ENCODE measurements at regions not wholly inside any gene's neighbourhood (a gene's known extent, or its start where the extent isn't known, plus 50 kb on each side); places are given as distances from the start of the nearest gene placed in this dataset.

DNA sequence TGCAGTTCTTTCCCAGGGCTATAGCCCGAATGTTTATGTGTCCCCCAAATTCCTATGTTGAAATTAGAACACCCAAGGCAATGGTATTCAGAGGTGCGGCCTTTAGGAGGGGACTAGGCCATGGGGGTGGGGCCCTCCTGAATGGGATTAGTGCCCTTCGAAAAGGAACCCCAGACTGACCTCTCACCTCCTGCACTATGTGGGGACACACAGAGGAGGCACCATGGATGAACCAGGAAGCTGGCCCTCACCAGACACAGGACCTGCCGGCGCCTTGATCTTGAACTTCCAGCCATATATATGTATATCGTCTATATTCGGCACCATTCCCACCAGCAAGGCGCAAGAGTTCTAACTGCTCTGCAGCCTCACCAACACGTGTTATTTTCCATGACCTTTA is 101.5 kb upstream of the BHLHE23 start:
- Histone ChIP-seq H3K4me1 (ENCODE audit: control insufficient read depth in 1 of 2, insufficient read depth in 2 of 2, low read depth in 1 of 2, low read length in 1 of 2) (no peaks in the 10 kb centered on the region), H3K9me3 (no peaks in the 10 kb centered on the region; the same call in 1 of the 2 replicates), H3K9me2 (no peaks in the 10 kb centered on the region), H3K36me3 (replicated peaks in 1 of 2; ENCODE audit: control insufficient read depth in 1 of 2, insufficient read depth in 2 of 2, low read length in 1 of 2) (no peaks in the 10 kb centered on the region), H3K27me3 (ENCODE audit: insufficient read depth) (no peaks in the 10 kb centered on the region), H3K4me3 (ENCODE audit: low read depth in 2 of 2, low read length in 1 of 2) (no peak overlapping the region), H3K79me2 (ENCODE audit: insufficient read depth) (no peaks in the 10 kb centered on the region), H3K27ac (ENCODE audit: low read depth in 2 of 2, low read length in 1 of 2) (no peak overlapping the region), H2AFZ (ENCODE audit: low read depth) (no peak overlapping the region), H3F3A (replicated peaks; ENCODE audit: insufficient read depth) (peaks cover 3% of the 10 kb centered on the region), H4K20me1 (ENCODE audit: insufficient read depth) (no peaks in the 10 kb centered on the region), H3K9ac (no peak overlapping the region), H3K4me2 (no peak overlapping the region)
- 60% methylated on average over 8 of the region's 9 CpGs for WGBS (ENCODE audit: low lambda C conversion rate)
- POLR2A ChIA-PET, result no interaction called here
- TF ChIP-seq MEF2A (IDR thresholded peaks at IDR 0.05; ENCODE audit: borderline replicate concordance, low read depth) (no peak), FOXM1 (IDR thresholded peaks at IDR 0.05; ENCODE audit: low read depth) (no peak), MAX (IDR thresholded peaks at IDR 0.05; ENCODE audit: low read depth) (no peak), NRF1 (IDR thresholded peaks at IDR 0.05; ENCODE audit: low read depth, low read length) (no peak)
- TF ChIP-seq, protein P1, sequence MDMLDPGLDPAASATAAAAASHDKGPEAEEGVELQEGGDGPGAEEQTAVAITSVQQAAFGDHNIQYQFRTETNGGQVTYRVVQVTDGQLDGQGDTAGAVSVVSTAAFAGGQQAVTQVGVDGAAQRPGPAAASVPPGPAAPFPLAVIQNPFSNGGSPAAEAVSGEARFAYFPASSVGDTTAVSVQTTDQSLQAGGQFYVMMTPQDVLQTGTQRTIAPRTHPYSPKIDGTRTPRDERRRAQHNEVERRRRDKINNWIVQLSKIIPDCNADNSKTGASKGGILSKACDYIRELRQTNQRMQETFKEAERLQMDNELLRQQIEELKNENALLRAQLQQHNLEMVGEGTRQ (IDR thresholded peaks at IDR 0.05; ENCODE audit: borderline replicate concordance, low read depth, low read length), result no peak
- CTCF ChIA-PET, result no interaction called here
- no peak for DNase-seq

DNA sequence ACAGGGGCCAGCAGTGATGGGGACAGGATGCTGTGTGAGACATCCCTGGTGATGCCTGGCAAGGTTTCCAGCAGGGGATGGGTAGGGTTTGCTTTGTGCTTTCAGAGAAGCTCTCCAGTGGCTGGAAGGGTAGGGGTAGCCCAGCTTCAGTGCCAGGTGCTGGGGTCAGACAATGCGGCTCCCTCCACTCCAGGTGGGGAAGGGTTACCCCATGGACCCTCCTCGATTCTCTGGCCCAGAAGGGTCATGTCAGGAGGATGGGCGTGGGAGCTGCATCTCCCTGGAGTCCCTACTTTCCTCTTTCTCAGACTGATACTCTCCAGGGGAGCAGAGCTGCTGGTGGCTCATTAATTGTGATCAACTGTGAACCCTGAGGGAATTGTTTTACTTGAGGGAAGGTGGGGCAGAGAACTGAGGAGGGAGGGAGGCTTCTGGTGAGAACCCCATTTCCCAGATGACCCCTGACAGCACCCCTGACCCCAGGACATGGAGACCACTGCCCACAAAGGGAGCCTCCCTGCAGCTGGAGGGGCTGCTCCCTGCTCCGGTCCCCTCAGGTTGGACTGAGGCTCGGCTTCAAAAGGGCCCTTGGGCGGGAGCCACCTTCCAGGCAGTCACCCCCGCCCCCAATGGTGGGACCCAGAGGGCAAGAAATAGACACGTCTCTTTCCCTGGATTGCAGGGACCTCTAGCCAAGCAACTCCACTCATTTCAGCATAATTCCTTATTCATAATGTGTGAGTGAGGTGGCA is 100.9 kb upstream of the BHLHE23 start:
- H3K79me2 ChIP-seq (ENCODE audit: insufficient read depth), result no peaks in the 10 kb centered on the region
- H2AFZ ChIP-seq (ENCODE audit: low read depth), result no peak overlapping the region
- H4K20me1 ChIP-seq (ENCODE audit: insufficient read depth), result no peaks in the 10 kb centered on the region
- no peak for TF ChIP-seq GATA2 (CRISPR knock-in tag; IDR thresholded peaks at IDR 0.05)
- no peak for TF ChIP-seq SIN3A (IDR thresholded peaks at IDR 0.05; ENCODE audit: borderline replicate concordance, low read depth, low read length)
- TF ChIP-seq, protein P2, sequence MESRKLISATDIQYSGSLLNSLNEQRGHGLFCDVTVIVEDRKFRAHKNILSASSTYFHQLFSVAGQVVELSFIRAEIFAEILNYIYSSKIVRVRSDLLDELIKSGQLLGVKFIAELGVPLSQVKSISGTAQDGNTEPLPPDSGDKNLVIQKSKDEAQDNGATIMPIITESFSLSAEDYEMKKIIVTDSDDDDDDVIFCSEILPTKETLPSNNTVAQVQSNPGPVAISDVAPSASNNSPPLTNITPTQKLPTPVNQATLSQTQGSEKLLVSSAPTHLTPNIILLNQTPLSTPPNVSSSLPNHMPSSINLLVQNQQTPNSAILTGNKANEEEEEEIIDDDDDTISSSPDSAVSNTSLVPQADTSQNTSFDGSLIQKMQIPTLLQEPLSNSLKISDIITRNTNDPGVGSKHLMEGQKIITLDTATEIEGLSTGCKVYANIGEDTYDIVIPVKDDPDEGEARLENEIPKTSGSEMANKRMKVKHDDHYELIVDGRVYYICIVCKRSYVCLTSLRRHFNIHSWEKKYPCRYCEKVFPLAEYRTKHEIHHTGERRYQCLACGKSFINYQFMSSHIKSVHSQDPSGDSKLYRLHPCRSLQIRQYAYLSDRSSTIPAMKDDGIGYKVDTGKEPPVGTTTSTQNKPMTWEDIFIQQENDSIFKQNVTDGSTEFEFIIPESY (IDR thresholded peaks at IDR 0.05; ENCODE audit: borderline replicate concordance, low read depth), result no peak
- no peak for TF ChIP-seq TCF12 (IDR thresholded peaks at IDR 0.05)
- TF ChIP-seq PBX3 (IDR thresholded peaks at IDR 0.05), result no peak
- TF ChIP-seq YY1 (IDR thresholded peaks at IDR 0.05; ENCODE audit: low read depth), result no peak
- no peak overlapping the region for H3K4me3 ChIP-seq (ENCODE audit: low read depth in 2 of 2, low read length in 1 of 2)
- H3K9ac ChIP-seq, result no peak overlapping the region
- no peak overlapping the region for H3K27ac ChIP-seq (ENCODE audit: low read depth in 2 of 2, low read length in 1 of 2)
- no peaks in the 10 kb centered on the region for H3K36me3 ChIP-seq (replicated peaks in 1 of 2; ENCODE audit: control insufficient read depth in 1 of 2, insufficient read depth in 2 of 2, low read length in 1 of 2)
- peaks cover 3% of the 10 kb centered on the region for H3F3A ChIP-seq (replicated peaks; ENCODE audit: insufficient read depth)
- ChIA-PET CTCF (no interaction called here), POLR2A (no interaction called here)
- H3K9me2 ChIP-seq, result no peaks in the 10 kb centered on the region
- DNase-seq, result no peak
- H3K4me2 ChIP-seq, result no peak overlapping the region
- no peaks in the 10 kb centered on the region for H3K4me1 ChIP-seq (ENCODE audit: control insufficient read depth in 1 of 2, insufficient read depth in 2 of 2, low read depth in 1 of 2, low read length in 1 of 2)
- H3K27me3 ChIP-seq (ENCODE audit: insufficient read depth), result no peaks in the 10 kb centered on the region
- no peaks in the 10 kb centered on the region; the same call in 1 of the 2 replicates for H3K9me3 ChIP-seq
- 3% methylated on average over 3 of the region's 8 CpGs for WGBS (ENCODE audit: low lambda C conversion rate)

Data from SK-N-SH (cell line).